ENCODE measurements at regions not wholly inside any gene's neighbourhood (a gene's known extent, or its start where the extent isn't known, plus 50 kb on each side); places are given as distances from the start of the nearest gene placed in this dataset.

DNA sequence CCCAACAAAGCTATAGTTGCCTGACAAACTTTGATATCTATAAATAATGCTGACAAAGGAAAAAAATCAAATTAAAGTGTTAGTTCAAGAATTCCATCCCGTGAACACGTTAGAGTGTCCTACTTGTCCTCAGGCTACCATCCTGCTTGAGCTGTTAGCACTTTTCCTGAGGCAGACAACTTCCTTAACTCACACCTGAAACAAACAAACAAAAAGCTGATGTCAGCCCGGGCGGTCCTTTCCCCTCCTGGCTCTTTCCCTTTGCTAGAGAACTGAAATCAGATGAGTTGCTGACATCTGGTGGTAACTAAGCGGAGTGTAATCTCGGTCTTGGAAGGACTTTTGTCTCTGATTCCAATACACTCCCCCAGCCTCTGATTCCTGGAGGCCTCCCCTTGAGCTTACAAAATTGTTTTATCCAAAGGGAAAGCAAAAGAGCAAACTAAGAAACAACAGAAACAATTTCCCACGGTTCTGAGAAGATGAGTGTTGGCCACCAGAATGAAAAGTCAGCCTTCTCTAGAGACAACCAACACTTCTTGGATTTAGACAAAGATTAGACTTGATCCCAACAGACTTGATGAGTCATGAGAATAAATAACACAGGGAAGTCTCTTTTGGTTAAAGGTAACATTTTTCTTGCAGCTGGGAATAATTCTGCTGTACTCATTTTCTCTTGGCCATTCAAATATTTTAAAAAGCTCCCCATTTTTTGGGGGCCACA is 135.4 kb downstream of the PROX1 start:
- Histone ChIP-seq H3K9me3 (peaks cover 0 to 3% (median 1%) of the 10 kb centered on the region in 4 donors), H3K36me3 (no peaks in the 10 kb centered on the region), H3K27ac (no peak overlapping the region), H3K4me1 (peaks cover 0 to 3% (median 0%) of the 10 kb centered on the region in 4 donors), H3K27me3 (no peaks in the 10 kb centered on the region), H3K4me3 (no peak overlapping the region)
- intact Hi-C loops (cut with DNase I): loop anchor here (2.0 to 5.0 kb wide), 4 partner anchors 136 to 1001 kb away; partner anchors contain the start of gene PROX1
- WGBS, 2 donors: 4 to 10% methylated on average over 7 of the region's 7 CpGs
- TF ChIP-seq POLR2A (IDR thresholded peaks at IDR 0.05) (no peak), POLR2AphosphoS5 (IDR thresholded peaks at IDR 0.05) (no peak)
- TF ChIP-seq, protein P1, sequence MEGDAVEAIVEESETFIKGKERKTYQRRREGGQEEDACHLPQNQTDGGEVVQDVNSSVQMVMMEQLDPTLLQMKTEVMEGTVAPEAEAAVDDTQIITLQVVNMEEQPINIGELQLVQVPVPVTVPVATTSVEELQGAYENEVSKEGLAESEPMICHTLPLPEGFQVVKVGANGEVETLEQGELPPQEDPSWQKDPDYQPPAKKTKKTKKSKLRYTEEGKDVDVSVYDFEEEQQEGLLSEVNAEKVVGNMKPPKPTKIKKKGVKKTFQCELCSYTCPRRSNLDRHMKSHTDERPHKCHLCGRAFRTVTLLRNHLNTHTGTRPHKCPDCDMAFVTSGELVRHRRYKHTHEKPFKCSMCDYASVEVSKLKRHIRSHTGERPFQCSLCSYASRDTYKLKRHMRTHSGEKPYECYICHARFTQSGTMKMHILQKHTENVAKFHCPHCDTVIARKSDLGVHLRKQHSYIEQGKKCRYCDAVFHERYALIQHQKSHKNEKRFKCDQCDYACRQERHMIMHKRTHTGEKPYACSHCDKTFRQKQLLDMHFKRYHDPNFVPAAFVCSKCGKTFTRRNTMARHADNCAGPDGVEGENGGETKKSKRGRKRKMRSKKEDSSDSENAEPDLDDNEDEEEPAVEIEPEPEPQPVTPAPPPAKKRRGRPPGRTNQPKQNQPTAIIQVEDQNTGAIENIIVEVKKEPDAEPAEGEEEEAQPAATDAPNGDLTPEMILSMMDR (IDR thresholded peaks at IDR 0.05): peak in 3 of 4 experiments; percentile 39 to 62 (median 43)
- no peak for DNase-seq

DNA sequence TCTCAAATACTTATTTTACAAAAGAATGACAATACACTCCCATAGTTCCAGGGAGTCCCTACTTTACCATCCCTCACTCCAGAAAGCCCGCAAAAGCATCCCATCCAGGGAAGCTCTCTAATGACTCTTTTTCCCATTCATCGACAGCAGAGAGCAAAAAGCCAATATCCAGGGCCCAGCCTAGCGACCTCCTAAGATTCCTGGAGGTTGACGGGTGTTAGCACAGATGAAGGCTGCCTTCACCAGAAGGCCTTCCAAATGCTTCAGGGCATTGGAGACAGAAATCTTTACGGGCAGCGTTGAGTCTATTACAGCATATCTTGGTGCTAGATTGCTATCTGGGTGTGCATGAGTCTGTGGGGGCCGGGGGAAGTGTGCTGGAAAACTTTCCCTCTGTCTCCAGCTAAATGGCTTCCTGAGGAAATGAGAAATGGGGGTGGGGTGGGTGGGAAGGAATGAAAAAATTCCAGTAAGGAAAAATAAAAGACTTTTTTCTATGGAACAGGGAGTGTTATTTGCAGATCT is 136.6 kb downstream of the PROX1 start:
- 73 to 87% methylated on average over 7 of the region's 7 CpGs for WGBS, 2 donors
- Histone ChIP-seq H3K36me3 (no peaks in the 10 kb centered on the region), H3K4me3 (no peak overlapping the region), H3K4me1 (peaks cover 0 to 3% (median 0%) of the 10 kb centered on the region in 4 donors), H3K9me3 (no peaks in the 10 kb centered on the region), H3K27me3 (no peaks in the 10 kb centered on the region), H3K27ac (no peak overlapping the region)
- no peak for DNase-seq
- intact Hi-C loops (cut with DNase I): loop anchor here (5.0 kb wide), 2 partner anchors 137 to 1002 kb away; partner anchors contain the start of gene PROX1
- TF ChIP-seq, protein P1 (IDR thresholded peaks at IDR 0.05): no peak
- TF ChIP-seq EP300 (IDR thresholded peaks at IDR 0.05) (no peak), POLR2AphosphoS5 (IDR thresholded peaks at IDR 0.05) (no peak), POLR2A (IDR thresholded peaks at IDR 0.05) (no peak)

DNA sequence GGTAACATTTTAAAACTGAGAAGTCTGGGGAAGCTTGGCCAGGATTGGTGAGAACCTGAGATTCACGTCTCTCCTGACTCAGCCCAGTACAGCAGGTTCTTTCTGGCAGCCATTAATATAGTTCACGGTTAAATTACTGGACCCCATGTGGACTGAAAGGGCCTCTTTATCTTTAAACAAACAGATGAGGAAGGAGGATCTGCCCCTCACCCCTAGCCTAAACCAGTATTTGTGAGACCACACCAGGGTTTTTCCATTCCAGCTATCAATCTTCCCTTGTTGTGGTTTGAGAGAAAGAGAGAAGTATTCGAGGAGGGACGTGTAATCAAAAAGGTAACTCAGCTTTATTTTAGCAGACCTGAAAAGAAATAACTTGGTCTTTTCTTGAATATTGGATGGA is 137.1 kb downstream of the PROX1 start:
- H3K4me1 ChIP-seq: peaks cover 0 to 3% (median 0%) of the 10 kb centered on the region in 4 donors
- DNase-seq: no peak
- TF ChIP-seq POLR2AphosphoS5 (IDR thresholded peaks at IDR 0.05): no peak
- TF ChIP-seq, protein P1 (IDR thresholded peaks at IDR 0.05): no peak
- no peak for TF ChIP-seq POLR2A (IDR thresholded peaks at IDR 0.05)
- no peak for TF ChIP-seq EP300 (IDR thresholded peaks at IDR 0.05)
- H3K4me3 ChIP-seq: no peak overlapping the region
- 47 to 79% methylated on average over 4 of the region's 4 CpGs for WGBS, 2 donors
- no peak overlapping the region for H3K27ac ChIP-seq
- intact Hi-C loops (cut with DNase I): loop anchor here (5.0 kb wide), 2 partner anchors 138 to 1003 kb away; partner anchors contain the start of gene PROX1
- H3K9me3 ChIP-seq: no peaks in the 10 kb centered on the region
- H3K27me3 ChIP-seq: no peaks in the 10 kb centered on the region
- no peaks in the 10 kb centered on the region for H3K36me3 ChIP-seq

DNA sequence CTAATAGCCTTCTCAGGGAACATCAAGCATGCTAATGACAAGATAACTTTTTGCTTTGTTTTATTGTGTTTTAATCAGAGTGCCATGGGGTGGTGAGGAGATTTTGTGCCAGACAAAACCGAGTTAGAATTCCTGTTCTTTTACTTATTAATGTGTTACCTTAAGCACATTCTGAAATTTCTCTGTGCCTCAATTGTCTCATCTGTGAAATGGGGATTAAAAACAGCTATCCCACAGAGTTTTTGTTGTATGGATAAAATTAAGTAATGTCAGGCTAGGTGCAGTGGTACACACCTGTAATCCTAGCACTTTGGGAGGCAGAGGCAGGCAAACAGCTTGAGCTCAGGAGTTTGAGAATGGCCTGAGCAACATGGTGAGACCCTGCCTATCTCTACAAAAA is 138.0 kb downstream of the PROX1 start:
- Histone ChIP-seq H3K27me3 (no peaks in the 10 kb centered on the region), H3K4me1 (peaks cover 0 to 3% (median 0%) of the 10 kb centered on the region in 4 donors), H3K4me3 (no peak overlapping the region), H3K9me3 (no peaks in the 10 kb centered on the region), H3K27ac (no peak overlapping the region), H3K36me3 (no peaks in the 10 kb centered on the region)
- WGBS, 2 donors: 75 to 88% methylated on average over 1 of the region's 1 CpG
- intact Hi-C loops (cut with DNase I): no loop called here
- DNase-seq: no peak
- TF ChIP-seq POLR2A (IDR thresholded peaks at IDR 0.05): no peak
- TF ChIP-seq, protein P1 (IDR thresholded peaks at IDR 0.05): no peak
- TF ChIP-seq POLR2AphosphoS5 (IDR thresholded peaks at IDR 0.05): no peak
- TF ChIP-seq EP300 (IDR thresholded peaks at IDR 0.05): no peak

All from sigmoid colon (tissue), 6 donors.